WTC11 (cell line): ENCODE measurements at regions not wholly inside any gene's neighbourhood (a gene's known extent, or its start where the extent isn't known, plus 50 kb on each side); places are given as distances from the start of the nearest gene placed in this dataset.

Source experiments
- ATAC-seq: fragments of 200-7000 bp; cut with Tn5 transposase; 2 replicates; pipeline ENCODE4 v1.10.0; 2021; ENCODE audit warnings: mild to moderate bottlenecking, moderate library complexity
- CTCF ChIA-PET: fragments of 300-600 bp; sonication (Branson Sonifier 250); formaldehyde crosslinking; loops from one replicate; lab custom pipeline; 2021; ENCODE audit warnings: antibody characterized with exemption; lab: Charles Lee
- POLR2A ChIA-PET: fragments of 350-600 bp; sonication (Branson Sonifier 250); formaldehyde crosslinking; loops from one replicate; lab custom pipeline; 2021; ENCODE audit warnings: antibody characterized with exemption; lab: Charles Lee
- DNase-seq: peaks from one replicate; pipeline ENCODE4 v3.0.0; 2021; ENCODE audit warnings: low spot score
- H3K27ac Mint-ChIP-seq: 2 replicates; pipeline ENCODE4 v1.8.0; 2021; ENCODE audit warnings: mixed read lengths
- H3K27me3 Mint-ChIP-seq: 2 replicates; pipeline ENCODE4 v1.8.0; 2021; ENCODE audit warnings: low read depth, mild to moderate bottlenecking, moderate library complexity, mixed read lengths
- H3K36me3 Mint-ChIP-seq: 2 replicates; pipeline ENCODE4 v1.8.0; 2021; ENCODE audit warnings: mixed read lengths
- H3K4me1 Mint-ChIP-seq: 2 replicates; pipeline ENCODE4 v1.8.0; 2022; ENCODE audit warnings: mixed read lengths
- H3K4me3 Mint-ChIP-seq: 2 replicates; pipeline ENCODE4 v1.8.0; 2021; ENCODE audit warnings: mild to moderate bottlenecking, moderate library complexity, mixed read lengths
- H3K9me3 Mint-ChIP-seq: 2 replicates; pipeline ENCODE4 v1.8.0; 2021; ENCODE audit warnings: mixed read lengths
- MXD4 ChIP-seq: fragments of 250-450 bp; sonication (Bioruptor Pico); IDR thresholded peaks from 2 replicates; pipeline ENCODE4 v1.8.0; 2021; ENCODE audit warnings: mild to moderate bottlenecking, moderate library complexity, borderline replicate concordance
- MYBL2 ChIP-seq: sonication (generic); formaldehyde crosslinking; IDR thresholded peaks from 2 replicates; pipeline ENCODE4 v1.8.1; 2023; ENCODE audit warnings: mild to moderate bottlenecking, moderate library complexity, missing genetic modification reagents
- NFATC4 ChIP-seq: fragments of 250-450 bp; sonication (Bioruptor Pico); IDR thresholded peaks from 2 replicates; pipeline ENCODE4 v1.9.0; 2021; ENCODE audit warnings: mild to moderate bottlenecking
- NR2C2 ChIP-seq: sonication (generic); formaldehyde crosslinking; IDR thresholded peaks from 2 replicates; pipeline ENCODE4 v1.8.0; 2022; ENCODE audit warnings: mild to moderate bottlenecking, missing genetic modification reagents
- SP1 ChIP-seq: sonication (generic); formaldehyde crosslinking; conservative IDR thresholded peaks from 2 replicates; pipeline ENCODE4 v1.8.1; 2022; ENCODE audit warnings: missing genetic modification reagents
- TEAD1 ChIP-seq: sonication (generic); formaldehyde crosslinking; IDR thresholded peaks from 2 replicates; pipeline ENCODE4 v1.8.0; 2022; ENCODE audit warnings: mild to moderate bottlenecking, missing genetic modification reagents
- ZNF138 ChIP-seq: sonication (generic); formaldehyde crosslinking; conservative IDR thresholded peaks from 2 replicates; pipeline ENCODE4 v1.8.1; 2022; ENCODE audit warnings: mild to moderate bottlenecking, moderate library complexity, missing genetic modification reagents
- ZNF219 ChIP-seq: sonication (generic); formaldehyde crosslinking; IDR thresholded peaks from 2 replicates; pipeline ENCODE4 v1.8.0; 2023; ENCODE audit warnings: missing genetic modification reagents, mild to moderate bottlenecking, borderline replicate concordance
- ZNF423 ChIP-seq: fragments of 250-450 bp; sonication (Bioruptor Pico); IDR thresholded peaks from 2 replicates; pipeline ENCODE4 v2.1.2; 2022; ENCODE audit warnings: mild to moderate bottlenecking, moderate library complexity
- ZNF671 ChIP-seq: fragments of 250-450 bp; sonication (Bioruptor Pico); IDR thresholded peaks from 2 replicates; pipeline ENCODE4 v1.8.0; 2021; ENCODE audit warnings: mild to moderate bottlenecking
- TF ChIP-seq, protein P1 (sequence below): fragments of 250-450 bp; sonication (Bioruptor Pico); IDR thresholded peaks from 2 replicates; pipeline ENCODE4 v1.8.0; 2021; ENCODE audit warnings: mild to moderate bottlenecking
- TF ChIP-seq, protein P2 (sequence below): sonication (generic); formaldehyde crosslinking; IDR thresholded peaks from 2 replicates; pipeline ENCODE4 v1.8.0; 2022; ENCODE audit warnings: mild to moderate bottlenecking, missing genetic modification reagents
- TF ChIP-seq, protein P3 (sequence below): fragments of 250-450 bp; sonication (Bioruptor Pico); IDR thresholded peaks from 2 replicates; pipeline ENCODE4 v1.9.0; 2021; ENCODE audit warnings: mild to moderate bottlenecking
- TF ChIP-seq, protein P4 (sequence below): sonication (generic); formaldehyde crosslinking; IDR thresholded peaks from 2 replicates; pipeline ENCODE4 v1.8.1; 2023; ENCODE audit warnings: mild to moderate bottlenecking, moderate library complexity, missing genetic modification reagents
- TF ChIP-seq, protein P5 (sequence below): sonication (generic); formaldehyde crosslinking; IDR thresholded peaks from 2 replicates; pipeline ENCODE4 v1.8.0; 2022; ENCODE audit warnings: missing genetic modification reagents
- TF ChIP-seq, protein P6 (sequence below): sonication (generic); formaldehyde crosslinking; IDR thresholded peaks from 2 replicates; pipeline ENCODE4 v1.8.0; 2023; ENCODE audit warnings: missing genetic modification reagents, mild to moderate bottlenecking, borderline replicate concordance

DNA sequence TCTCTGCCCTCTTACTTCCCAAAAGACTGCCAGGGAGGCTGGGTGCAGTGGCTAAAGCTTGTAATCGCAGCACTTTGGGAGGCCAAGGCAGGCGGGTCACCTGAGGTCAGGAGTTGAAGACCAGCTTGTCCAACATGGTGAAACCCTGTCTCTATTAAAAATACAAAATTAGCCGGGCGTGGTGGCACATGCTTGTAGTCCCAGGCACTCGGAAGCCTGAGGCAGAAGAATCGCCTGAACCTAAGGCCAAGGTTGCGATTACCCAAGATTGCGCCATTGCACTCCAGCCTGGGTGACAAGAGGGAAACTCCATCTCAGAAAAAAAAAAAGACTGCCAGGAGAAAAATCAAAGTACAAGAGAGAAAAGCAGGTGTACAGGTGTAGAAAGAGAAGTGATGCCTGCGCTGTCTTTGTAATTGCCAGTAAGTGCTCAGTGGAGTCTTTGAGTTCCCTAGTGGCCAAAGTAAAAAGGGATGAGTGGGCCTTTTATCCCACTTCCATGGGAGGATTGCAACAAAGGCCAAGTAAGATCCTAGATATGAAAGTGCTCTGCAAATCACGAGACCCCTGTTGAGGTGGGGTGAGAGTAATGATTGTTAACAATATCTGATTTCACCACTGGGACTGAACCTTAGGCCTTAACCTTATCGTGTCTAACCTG is 94.7 kb upstream of the WNT4 start:
- TF ChIP-seq ZNF138: no peak
- CTCF ChIA-PET: no interaction called here

DNA sequence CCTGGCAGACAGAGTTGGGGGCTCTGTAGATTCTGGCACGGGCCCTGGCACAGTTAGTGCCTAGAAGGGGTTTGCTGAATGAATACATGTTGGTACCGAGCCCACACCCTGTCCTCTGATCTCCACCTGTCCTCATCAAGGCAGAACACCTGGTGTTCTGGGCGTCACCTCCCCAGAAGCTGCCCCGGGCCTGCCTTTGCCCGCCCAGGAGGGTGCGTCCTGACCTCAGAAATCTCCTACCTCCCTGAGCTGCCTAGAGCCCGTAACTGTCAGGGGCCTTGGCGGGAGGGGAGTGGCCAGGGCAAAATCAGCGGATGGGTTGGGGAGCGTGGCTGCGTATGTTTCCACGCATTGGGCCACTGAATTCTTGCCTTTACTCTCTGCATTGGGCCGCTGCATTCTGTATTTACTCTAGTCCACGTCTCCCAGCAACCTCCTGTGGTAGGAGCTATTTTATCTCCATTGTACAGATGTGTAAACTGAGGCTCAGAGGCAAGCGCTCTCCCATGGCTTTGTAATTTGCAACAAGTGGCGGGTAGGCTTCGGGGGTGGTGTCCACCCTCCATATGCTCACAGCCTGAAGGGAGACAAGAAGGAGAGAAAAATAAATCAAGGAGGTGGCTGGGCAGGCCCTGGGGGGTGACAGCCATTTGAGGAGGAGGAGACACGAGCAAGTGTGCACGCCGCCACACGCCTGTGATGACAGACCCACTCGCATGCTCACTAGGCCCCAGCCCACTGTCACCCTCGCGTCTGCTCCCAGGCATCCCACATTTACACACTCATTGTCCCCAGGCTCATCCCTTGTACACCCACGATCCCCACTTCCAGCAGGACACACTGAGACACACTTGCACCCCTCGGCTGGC is 95.7 kb upstream of the WNT4 start:
- no peak for ATAC-seq
- Mint-ChIP-seq H3K27ac (no peak overlapping the region), H3K36me3 (no peaks in the 10 kb centered on the region), H3K9me3 (no peaks in the 10 kb centered on the region), H3K4me1 (peaks cover 7% of the 10 kb centered on the region), H3K27me3 (no peaks in the 10 kb centered on the region), H3K4me3 (no peak overlapping the region)
- DNase-seq: no peak
- ChIA-PET POLR2A (no interaction called here), CTCF (interaction anchor here (0.8 kb wide), 1 partner anchor 178 kb away, joined by 3 read pairs; no protein-coding TSS in a partner anchor)
- TF ChIP-seq ZNF423 (CRISPR knock-in tag) (no peak), MXD4 (CRISPR knock-in tag) (no peak), MYBL2 (no peak), ZNF671 (CRISPR knock-in tag) (no peak), ZNF219 (no peak), TEAD1 (CRISPR knock-in tag) (no peak), NR2C2 (no peak), SP1 (no peak), NFATC4 (CRISPR knock-in tag) (no peak)
- TF ChIP-seq, protein P1, sequence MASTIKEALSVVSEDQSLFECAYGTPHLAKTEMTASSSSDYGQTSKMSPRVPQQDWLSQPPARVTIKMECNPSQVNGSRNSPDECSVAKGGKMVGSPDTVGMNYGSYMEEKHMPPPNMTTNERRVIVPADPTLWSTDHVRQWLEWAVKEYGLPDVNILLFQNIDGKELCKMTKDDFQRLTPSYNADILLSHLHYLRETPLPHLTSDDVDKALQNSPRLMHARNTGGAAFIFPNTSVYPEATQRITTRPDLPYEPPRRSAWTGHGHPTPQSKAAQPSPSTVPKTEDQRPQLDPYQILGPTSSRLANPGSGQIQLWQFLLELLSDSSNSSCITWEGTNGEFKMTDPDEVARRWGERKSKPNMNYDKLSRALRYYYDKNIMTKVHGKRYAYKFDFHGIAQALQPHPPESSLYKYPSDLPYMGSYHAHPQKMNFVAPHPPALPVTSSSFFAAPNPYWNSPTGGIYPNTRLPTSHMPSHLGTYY (CRISPR knock-in tag): no peak
- TF ChIP-seq, protein P2, sequence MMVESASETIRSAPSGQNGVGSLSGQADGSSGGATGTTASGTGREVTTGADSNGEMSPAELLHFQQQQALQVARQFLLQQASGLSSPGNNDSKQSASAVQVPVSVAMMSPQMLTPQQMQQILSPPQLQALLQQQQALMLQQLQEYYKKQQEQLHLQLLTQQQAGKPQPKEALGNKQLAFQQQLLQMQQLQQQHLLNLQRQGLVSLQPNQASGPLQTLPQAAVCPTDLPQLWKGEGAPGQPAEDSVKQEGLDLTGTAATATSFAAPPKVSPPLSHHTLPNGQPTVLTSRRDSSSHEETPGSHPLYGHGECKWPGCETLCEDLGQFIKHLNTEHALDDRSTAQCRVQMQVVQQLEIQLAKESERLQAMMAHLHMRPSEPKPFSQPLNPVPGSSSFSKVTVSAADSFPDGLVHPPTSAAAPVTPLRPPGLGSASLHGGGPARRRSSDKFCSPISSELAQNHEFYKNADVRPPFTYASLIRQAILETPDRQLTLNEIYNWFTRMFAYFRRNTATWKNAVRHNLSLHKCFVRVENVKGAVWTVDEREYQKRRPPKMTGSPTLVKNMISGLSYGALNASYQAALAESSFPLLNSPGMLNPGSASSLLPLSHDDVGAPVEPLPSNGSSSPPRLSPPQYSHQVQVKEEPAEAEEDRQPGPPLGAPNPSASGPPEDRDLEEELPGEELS: no peak
- TF ChIP-seq, protein P3, sequence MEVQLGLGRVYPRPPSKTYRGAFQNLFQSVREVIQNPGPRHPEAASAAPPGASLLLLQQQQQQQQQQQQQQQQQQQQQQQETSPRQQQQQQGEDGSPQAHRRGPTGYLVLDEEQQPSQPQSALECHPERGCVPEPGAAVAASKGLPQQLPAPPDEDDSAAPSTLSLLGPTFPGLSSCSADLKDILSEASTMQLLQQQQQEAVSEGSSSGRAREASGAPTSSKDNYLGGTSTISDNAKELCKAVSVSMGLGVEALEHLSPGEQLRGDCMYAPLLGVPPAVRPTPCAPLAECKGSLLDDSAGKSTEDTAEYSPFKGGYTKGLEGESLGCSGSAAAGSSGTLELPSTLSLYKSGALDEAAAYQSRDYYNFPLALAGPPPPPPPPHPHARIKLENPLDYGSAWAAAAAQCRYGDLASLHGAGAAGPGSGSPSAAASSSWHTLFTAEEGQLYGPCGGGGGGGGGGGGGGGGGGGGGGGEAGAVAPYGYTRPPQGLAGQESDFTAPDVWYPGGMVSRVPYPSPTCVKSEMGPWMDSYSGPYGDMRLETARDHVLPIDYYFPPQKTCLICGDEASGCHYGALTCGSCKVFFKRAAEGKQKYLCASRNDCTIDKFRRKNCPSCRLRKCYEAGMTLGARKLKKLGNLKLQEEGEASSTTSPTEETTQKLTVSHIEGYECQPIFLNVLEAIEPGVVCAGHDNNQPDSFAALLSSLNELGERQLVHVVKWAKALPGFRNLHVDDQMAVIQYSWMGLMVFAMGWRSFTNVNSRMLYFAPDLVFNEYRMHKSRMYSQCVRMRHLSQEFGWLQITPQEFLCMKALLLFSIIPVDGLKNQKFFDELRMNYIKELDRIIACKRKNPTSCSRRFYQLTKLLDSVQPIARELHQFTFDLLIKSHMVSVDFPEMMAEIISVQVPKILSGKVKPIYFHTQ (CRISPR knock-in tag): no peak
- TF ChIP-seq, protein P4, sequence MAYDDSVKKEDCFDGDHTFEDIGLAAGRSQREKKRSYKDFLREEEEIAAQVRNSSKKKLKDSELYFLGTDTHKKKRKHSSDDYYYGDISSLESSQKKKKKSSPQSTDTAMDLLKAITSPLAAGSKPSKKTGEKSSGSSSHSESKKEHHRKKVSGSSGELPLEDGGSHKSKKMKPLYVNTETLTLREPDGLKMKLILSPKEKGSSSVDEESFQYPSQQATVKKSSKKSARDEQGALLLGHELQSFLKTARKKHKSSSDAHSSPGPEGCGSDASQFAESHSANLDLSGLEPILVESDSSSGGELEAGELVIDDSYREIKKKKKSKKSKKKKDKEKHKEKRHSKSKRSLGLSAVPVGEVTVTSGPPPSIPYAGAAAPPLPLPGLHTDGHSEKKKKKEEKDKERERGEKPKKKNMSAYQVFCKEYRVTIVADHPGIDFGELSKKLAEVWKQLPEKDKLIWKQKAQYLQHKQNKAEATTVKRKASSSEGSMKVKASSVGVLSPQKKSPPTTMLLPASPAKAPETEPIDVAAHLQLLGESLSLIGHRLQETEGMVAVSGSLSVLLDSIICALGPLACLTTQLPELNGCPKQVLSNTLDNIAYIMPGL (CRISPR knock-in tag): no peak
- TF ChIP-seq, protein P5, sequence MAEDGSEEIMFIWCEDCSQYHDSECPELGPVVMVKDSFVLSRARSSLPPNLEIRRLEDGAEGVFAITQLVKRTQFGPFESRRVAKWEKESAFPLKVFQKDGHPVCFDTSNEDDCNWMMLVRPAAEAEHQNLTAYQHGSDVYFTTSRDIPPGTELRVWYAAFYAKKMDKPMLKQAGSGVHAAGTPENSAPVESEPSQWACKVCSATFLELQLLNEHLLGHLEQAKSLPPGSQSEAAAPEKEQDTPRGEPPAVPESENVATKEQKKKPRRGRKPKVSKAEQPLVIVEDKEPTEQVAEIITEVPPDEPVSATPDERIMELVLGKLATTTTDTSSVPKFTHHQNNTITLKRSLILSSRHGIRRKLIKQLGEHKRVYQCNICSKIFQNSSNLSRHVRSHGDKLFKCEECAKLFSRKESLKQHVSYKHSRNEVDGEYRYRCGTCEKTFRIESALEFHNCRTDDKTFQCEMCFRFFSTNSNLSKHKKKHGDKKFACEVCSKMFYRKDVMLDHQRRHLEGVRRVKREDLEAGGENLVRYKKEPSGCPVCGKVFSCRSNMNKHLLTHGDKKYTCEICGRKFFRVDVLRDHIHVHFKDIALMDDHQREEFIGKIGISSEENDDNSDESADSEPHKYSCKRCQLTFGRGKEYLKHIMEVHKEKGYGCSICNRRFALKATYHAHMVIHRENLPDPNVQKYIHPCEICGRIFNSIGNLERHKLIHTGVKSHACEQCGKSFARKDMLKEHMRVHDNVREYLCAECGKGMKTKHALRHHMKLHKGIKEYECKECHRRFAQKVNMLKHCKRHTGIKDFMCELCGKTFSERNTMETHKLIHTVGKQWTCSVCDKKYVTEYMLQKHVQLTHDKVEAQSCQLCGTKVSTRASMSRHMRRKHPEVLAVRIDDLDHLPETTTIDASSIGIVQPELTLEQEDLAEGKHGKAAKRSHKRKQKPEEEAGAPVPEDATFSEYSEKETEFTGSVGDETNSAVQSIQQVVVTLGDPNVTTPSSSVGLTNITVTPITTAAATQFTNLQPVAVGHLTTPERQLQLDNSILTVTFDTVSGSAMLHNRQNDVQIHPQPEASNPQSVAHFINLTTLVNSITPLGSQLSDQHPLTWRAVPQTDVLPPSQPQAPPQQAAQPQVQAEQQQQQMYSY (CRISPR knock-in tag): no peak
- TF ChIP-seq, protein P6, sequence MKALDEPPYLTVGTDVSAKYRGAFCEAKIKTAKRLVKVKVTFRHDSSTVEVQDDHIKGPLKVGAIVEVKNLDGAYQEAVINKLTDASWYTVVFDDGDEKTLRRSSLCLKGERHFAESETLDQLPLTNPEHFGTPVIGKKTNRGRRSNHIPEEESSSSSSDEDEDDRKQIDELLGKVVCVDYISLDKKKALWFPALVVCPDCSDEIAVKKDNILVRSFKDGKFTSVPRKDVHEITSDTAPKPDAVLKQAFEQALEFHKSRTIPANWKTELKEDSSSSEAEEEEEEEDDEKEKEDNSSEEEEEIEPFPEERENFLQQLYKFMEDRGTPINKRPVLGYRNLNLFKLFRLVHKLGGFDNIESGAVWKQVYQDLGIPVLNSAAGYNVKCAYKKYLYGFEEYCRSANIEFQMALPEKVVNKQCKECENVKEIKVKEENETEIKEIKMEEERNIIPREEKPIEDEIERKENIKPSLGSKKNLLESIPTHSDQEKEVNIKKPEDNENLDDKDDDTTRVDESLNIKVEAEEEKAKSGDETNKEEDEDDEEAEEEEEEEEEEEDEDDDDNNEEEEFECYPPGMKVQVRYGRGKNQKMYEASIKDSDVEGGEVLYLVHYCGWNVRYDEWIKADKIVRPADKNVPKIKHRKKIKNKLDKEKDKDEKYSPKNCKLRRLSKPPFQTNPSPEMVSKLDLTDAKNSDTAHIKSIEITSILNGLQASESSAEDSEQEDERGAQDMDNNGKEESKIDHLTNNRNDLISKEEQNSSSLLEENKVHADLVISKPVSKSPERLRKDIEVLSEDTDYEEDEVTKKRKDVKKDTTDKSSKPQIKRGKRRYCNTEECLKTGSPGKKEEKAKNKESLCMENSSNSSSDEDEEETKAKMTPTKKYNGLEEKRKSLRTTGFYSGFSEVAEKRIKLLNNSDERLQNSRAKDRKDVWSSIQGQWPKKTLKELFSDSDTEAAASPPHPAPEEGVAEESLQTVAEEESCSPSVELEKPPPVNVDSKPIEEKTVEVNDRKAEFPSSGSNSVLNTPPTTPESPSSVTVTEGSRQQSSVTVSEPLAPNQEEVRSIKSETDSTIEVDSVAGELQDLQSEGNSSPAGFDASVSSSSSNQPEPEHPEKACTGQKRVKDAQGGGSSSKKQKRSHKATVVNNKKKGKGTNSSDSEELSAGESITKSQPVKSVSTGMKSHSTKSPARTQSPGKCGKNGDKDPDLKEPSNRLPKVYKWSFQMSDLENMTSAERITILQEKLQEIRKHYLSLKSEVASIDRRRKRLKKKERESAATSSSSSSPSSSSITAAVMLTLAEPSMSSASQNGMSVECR: no peak

More for the DNA sequence above, 94.7 kb upstream of the WNT4 start:
- POLR2A ChIA-PET: no interaction called here
- H3K9me3 Mint-ChIP-seq: no peaks in the 10 kb centered on the region
- peaks cover 7% of the 10 kb centered on the region for H3K4me1 Mint-ChIP-seq
- DNase-seq (no peak), ATAC-seq (no peak)
- H3K36me3 Mint-ChIP-seq: no peaks in the 10 kb centered on the region
- H3K27ac Mint-ChIP-seq: no peak overlapping the region
- no peak overlapping the region for H3K4me3 Mint-ChIP-seq
- H3K27me3 Mint-ChIP-seq: no peaks in the 10 kb centered on the region
